ENCODE measurements at regions not wholly inside any gene's neighbourhood (a gene's known extent, or its start where the extent isn't known, plus 50 kb on each side); places are given as distances from the start of the nearest gene placed in this dataset.
"Not testable (repeated sequence)": the region's sequence is repeated elsewhere in the genome, so short reads cannot be mapped to it uniquely, and the experiment has no call there.

GRCh38 chr12:34253674-34254073, 231.4 kb downstream of the ALG10 start:
- TF ChIP-seq POLR2A (IDR thresholded peaks at IDR 0.05) = no peak
- TF ChIP-seq, protein P1, sequence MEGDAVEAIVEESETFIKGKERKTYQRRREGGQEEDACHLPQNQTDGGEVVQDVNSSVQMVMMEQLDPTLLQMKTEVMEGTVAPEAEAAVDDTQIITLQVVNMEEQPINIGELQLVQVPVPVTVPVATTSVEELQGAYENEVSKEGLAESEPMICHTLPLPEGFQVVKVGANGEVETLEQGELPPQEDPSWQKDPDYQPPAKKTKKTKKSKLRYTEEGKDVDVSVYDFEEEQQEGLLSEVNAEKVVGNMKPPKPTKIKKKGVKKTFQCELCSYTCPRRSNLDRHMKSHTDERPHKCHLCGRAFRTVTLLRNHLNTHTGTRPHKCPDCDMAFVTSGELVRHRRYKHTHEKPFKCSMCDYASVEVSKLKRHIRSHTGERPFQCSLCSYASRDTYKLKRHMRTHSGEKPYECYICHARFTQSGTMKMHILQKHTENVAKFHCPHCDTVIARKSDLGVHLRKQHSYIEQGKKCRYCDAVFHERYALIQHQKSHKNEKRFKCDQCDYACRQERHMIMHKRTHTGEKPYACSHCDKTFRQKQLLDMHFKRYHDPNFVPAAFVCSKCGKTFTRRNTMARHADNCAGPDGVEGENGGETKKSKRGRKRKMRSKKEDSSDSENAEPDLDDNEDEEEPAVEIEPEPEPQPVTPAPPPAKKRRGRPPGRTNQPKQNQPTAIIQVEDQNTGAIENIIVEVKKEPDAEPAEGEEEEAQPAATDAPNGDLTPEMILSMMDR (IDR thresholded peaks at IDR 0.05) = no peak
- no peak for DNase-seq
- no peaks in the 10 kb centered on the region for H3K27me3 ChIP-seq
- H3K27ac ChIP-seq = no peak overlapping the region
- intact Hi-C loops (cut with DNase I) = no loop called here
- H3K9me3 ChIP-seq = no peaks in the 10 kb centered on the region
- no peaks in the 10 kb centered on the region for H3K36me3 ChIP-seq
- WGBS (ENCODE audit: insufficient coverage, low coverage, low lambda C conversion rate, missing lambda C conversion rate) = 54% methylated on average over 4 of the region's 4 CpGs
- H3K4me3 ChIP-seq = no peak overlapping the region
- no peak for ATAC-seq
- no peaks in the 10 kb centered on the region for H3K4me1 ChIP-seq

DNA sequence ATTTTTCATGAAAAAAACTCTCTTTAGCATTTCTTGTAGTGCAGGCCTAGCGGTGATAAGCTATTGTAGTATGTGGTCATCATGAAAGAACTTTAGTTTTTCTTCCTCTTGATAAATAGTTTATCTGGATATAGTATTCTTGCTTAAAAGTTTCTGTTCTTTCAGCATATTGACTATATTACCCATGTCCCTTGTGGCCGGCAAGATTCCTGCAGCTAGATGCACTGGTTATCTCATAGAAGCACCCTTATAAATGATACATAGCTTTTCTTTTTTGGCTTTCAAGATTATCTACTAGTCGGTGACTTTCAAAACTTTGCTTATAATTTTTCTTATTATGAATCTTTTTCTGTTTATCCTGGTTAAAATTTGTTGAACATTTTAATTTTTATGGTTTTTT, 234.8 kb downstream of the ALG10 start:
- Histone ChIP-seq H3K9me3 (no peaks in the 10 kb centered on the region), H3K4me1 (no peaks in the 10 kb centered on the region), H3K27me3 (no peaks in the 10 kb centered on the region), H3K36me3 (no peaks in the 10 kb centered on the region), H3K27ac (no peak overlapping the region), H3K4me3 (no peak overlapping the region)
- DNase-seq (no peak), ATAC-seq (no peak)
- intact Hi-C loops (cut with DNase I) = no loop called here
- no peak for TF ChIP-seq POLR2A (IDR thresholded peaks at IDR 0.05)
- TF ChIP-seq, protein P1 (IDR thresholded peaks at IDR 0.05) = no peak
- 58% methylated on average over 3 of the region's 3 CpGs for WGBS (ENCODE audit: insufficient coverage, low coverage, low lambda C conversion rate, missing lambda C conversion rate)

DNA sequence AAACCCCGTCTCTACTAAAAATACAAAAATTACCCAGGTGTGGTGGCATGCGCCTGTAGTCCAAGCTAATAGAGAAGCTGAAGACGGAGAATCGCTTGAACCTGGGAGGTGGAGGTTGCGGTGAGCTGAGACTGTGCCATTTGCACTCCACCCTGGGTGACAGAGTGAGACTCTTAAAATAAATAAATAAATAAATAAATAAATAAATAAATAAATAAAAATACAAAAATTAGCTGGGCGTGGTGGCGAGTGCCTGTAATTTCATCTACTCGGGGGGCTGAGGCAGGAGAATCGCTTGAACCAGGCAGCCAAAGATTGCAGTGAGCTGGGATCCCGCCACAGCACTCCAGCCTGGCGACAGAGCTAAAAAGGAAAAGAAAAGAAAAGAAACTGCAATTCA, 239.8 kb downstream of the ALG10 start:
- H3K36me3 ChIP-seq; H3K27ac ChIP-seq; H3K9me3 ChIP-seq; H3K4me1 ChIP-seq; H3K4me3 ChIP-seq; ATAC-seq; DNase-seq; intact Hi-C loops (cut with DNase I); H3K27me3 ChIP-seq: not testable (repeated sequence)
- 80% methylated on average over 11 of the region's 11 CpGs for WGBS (ENCODE audit: insufficient coverage, low coverage, low lambda C conversion rate, missing lambda C conversion rate)

DNA sequence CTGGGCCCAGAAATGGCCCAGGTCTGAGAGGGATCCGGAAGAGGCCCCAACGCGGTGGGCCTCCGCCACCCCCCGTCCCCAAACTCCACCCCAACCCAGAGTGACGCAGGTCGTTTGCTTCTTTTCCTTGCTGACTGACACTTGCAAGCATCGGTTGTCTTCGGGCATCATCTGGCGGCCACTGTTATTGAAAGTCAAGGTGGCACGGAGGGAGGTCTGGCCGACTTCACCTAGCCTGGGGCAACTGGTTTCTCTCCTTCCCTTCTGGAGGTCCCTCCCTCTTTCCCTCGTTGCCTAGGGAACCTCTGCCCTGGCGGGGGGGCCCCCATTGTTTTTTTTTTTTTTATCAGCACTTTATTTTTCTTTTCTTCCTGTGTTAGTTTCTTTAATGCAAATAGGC, 241.8 kb downstream of the ALG10 start:
- no peak for ATAC-seq
- H3K36me3 ChIP-seq = no peaks in the 10 kb centered on the region
- H3K27me3 ChIP-seq = no peaks in the 10 kb centered on the region
- no peak overlapping the region for H3K4me3 ChIP-seq
- H3K4me1 ChIP-seq = no peaks in the 10 kb centered on the region
- 33% methylated on average over 7 of the region's 14 CpGs for WGBS (ENCODE audit: insufficient coverage, low coverage, low lambda C conversion rate, missing lambda C conversion rate)
- no peak overlapping the region for H3K27ac ChIP-seq
- TF ChIP-seq, protein P1 (IDR thresholded peaks at IDR 0.05) = no peak
- no peak for TF ChIP-seq POLR2A (IDR thresholded peaks at IDR 0.05)
- H3K9me3 ChIP-seq = no peaks in the 10 kb centered on the region
- intact Hi-C loops (cut with DNase I) = no loop called here
- no peak for DNase-seq

DNA sequence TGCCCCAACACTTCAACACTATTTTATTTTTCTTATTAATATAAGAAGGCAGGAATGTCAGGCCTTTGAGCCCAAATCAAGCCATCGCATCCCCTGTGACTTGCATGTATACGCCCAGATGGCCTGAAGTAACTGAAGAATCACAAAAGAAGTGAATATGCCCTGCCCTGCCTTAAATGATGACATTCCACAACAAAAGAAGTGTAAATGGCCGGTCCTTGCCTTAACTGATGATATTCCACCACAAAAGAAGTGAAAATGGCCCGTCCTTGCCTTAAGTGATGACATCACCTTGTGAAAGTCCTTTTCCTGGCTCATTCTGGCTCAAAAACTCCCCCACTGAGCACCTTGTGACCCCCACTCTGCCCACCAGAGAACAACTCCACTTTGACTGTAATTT, 251.4 kb downstream of the ALG10 start:
- DNase-seq; ATAC-seq; H3K36me3 ChIP-seq; H3K9me3 ChIP-seq; intact Hi-C loops (cut with DNase I); H3K27me3 ChIP-seq; H3K4me3 ChIP-seq; H3K27ac ChIP-seq; H3K4me1 ChIP-seq: not testable (repeated sequence)
- WGBS (ENCODE audit: insufficient coverage, low coverage, low lambda C conversion rate, missing lambda C conversion rate) = 42% methylated on average over 3 of the region's 4 CpGs

GRCh38 chr12:34275129-34275528, 252.8 kb downstream of the ALG10 start:
- intact Hi-C loops (cut with DNase I) = no loop called here
- no peaks in the 10 kb centered on the region for H3K4me1 ChIP-seq
- no peaks in the 10 kb centered on the region for H3K36me3 ChIP-seq
- H3K4me3 ChIP-seq = no peak overlapping the region
- DNase-seq = no peak
- WGBS (ENCODE audit: insufficient coverage, low coverage, low lambda C conversion rate, missing lambda C conversion rate) = 96% methylated on average over 5 of the region's 9 CpGs
- H3K27me3 ChIP-seq = no peaks in the 10 kb centered on the region
- no peak overlapping the region for H3K27ac ChIP-seq
- no peaks in the 10 kb centered on the region for H3K9me3 ChIP-seq
- ATAC-seq = no peak
- TF ChIP-seq, protein P1 (IDR thresholded peaks at IDR 0.05) = no peak
- TF ChIP-seq POLR2A (IDR thresholded peaks at IDR 0.05) = no peak
